CD4-positive, alpha-beta T cell treated with Interleukin-10 for 1 hour (primary cell): ENCODE measurements at regions not wholly inside any gene's neighbourhood (a gene's known extent, or its start where the extent isn't known, plus 50 kb on each side); places are given as distances from the start of the nearest gene placed in this dataset.
"Not testable (repeated sequence)": the region's sequence is repeated elsewhere in the genome, so short reads cannot be mapped to it uniquely, and the experiment has no call there.

Experiments
- DNase-seq: peaks from one replicate; pipeline ENCODE4 v3.0.0-alpha.2; 2020

DNA sequence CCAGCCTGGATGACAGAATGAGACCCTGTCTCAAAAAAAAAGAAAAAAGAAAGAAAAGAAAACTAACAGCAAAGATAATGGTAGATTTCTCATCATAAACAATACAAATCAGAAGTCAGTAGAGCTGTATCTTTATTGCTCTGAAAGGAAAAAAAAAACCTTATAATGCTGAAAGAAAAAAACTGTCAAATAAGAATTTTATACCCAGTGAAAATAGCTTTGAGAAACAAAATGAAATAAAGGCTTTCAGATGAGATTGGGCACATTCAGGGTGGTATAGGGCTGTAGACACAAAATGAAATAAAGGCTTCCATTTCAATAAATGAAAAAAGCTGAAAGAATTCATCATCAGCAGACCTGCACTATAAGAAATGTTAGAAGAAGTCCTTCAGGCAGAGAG lies 105.0 kb upstream of the FOXN3 start:
- DNase-seq, result no peak

DNA sequence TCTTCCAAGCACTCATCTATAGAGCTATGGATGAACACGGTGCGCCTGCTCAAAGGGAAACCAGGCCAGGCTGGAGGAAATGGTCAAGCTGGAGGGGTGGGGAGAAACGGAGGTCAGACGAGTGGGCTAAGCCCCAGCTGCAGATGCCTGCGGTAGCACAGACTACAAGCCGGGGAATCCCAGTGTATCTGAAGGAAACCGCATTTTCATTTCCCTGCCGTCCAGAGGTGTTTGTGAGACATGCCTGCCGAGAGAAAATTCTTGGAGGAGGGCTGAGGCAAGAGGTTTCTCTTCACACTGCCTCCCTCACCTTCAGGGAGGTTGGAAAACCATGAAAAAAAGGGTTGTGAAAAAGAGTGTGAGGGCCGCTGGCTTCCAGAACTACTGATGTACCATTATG lies 102.0 kb upstream of the FOXN3 start:
- DNase-seq, result no peak

DNA sequence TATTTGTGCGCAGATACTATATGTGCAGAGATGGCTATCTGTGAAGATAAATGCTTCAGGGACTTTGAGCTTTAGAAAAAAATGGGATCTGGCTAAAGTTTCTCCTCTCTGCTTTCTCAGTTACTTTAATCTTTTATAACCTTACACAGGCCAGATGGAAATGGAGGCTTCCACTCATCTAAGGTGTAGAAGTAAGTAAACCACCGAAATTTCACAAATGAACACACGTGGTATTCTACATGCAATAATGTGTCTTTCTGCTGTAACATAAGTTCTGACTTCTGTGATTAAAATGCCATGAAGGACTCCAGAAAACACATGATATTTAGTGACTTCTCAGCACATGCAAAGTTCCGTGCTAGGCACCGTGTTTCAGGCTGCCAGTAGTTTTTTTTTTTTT lies 99.1 kb upstream of the FOXN3 start:
- DNase-seq, result no peak

DNA sequence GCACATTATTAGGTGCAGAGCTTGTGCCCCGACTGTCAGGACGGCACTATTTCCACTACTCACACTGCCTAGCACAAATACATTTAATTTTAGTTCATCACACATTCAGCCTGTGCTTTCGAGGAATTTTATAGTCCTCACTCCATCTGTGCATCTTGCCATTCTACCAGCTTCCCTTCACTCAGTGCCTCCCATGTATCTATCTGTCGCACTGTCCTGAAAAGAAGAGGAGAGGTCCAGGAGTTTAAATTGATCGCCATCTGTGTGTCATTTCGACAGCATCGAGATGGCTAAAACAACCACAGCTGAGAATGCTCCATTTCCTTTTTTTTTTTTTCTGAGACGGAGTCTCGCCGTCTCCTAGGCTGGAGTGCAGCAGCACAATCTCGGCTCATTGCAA lies 97.6 kb upstream of the FOXN3 start:
- no peak for DNase-seq

DNA sequence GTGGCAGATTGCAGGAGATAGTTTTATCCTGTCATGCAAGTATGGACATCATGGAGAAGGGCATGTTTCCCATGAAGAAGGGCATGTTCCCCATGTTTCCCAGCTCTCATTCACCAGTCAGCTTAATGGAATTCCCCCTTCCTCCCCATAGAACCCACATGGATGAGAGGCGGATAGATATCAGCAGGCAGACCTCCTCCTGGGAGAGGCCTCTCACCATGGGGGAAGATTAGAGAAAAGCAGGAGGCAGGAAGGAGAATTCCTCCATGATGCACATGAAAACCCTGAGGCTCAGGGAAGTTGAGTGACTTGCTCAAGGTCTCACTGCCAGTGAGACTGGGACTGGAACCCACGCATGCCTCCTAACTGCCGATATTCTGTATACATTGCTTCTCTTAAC lies 92.9 kb upstream of the FOXN3 start:
- DNase-seq, result no peak

DNA sequence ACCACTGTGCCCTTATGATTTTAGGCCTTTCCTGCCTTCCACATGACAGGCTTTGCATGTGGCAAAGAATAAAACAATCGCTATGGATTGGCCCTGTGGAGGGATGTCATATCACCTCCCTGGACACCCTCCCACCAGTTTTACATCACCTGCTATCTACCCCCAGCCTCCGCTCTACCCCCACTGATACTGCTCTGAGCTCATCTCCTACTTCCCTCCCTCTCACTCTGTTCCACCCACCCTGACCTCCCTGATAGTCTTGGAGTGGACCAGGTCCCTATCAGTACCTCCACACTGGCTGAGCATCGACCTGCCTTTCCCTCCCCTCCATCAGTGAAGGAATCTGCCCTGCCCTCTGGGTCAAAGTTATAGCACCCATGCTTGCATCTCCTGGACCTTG lies 91.8 kb upstream of the FOXN3 start:
- no peak for DNase-seq

DNA sequence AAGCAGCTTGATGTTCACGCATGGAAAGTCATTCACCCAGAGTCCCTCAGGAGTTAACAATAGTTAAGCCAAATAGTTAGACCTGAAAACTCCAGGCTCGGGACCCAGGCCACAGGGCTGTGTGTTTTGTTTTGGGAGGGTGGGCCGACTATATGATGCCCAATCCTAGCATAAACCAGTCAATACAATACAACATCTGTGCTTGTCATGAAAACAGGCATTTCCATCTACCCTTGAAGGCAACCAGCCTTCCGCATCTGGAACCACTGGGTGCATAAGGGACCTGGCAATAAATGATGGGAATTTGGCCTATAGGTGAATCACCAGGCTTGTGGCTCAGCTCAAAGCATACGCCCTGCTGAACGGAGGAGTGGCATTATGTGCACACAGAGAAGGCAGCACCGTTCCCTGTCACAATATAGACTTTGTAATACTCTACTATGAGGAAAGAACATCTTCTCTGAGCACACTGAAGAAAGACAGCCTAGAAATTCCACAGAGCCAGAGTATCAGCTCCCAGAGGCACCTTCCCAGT lies 91.0 kb upstream of the FOXN3 start:
- DNase-seq, result no peak

DNA sequence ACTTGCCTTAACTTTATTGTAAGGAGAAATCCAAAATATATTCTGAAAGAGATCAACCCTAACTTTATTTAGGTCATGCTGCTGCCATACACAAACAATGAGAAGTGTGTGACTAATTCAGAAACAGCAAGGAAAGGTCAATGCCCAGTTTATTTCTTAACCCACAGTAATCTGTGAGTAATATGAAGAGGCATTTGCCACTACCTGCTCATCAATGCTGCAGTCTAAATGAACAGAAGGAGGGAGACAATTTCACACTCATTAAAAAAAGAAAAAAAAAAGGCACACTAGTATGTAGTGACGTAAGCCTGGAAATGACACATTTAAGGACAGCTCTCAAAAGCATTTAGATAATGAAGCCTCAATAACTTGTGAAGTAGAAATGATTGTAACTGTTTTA lies 90.5 kb upstream of the FOXN3 start:
- DNase-seq, result no peak

DNA sequence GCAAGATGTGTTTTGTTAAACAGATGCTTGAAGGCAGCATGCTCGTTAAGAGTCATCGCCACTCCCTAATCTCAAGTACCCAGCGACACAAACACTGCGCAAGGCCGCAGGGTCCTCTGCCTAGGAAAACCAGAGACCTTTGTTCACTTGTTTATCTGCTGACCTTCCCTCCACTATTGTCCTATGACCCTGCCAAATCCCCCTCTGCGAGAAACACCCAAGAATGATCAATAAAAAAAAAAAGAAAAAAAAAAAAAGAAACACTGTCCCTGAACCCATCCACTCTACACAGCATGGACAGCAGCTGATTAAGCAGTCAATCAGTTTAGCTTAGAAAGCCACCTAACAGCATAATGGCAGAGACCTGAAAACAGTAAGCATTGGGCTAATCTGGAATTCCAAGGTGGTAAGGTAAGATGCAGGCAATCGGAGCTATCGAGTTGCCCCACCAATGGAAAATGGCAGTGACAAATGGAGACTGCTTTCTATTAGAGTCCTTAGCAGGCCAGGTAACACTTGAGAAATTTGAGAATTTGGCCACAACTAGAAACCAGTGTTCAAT lies 89.9 kb upstream of the FOXN3 start:
- not testable (repeated sequence) for DNase-seq

DNA sequence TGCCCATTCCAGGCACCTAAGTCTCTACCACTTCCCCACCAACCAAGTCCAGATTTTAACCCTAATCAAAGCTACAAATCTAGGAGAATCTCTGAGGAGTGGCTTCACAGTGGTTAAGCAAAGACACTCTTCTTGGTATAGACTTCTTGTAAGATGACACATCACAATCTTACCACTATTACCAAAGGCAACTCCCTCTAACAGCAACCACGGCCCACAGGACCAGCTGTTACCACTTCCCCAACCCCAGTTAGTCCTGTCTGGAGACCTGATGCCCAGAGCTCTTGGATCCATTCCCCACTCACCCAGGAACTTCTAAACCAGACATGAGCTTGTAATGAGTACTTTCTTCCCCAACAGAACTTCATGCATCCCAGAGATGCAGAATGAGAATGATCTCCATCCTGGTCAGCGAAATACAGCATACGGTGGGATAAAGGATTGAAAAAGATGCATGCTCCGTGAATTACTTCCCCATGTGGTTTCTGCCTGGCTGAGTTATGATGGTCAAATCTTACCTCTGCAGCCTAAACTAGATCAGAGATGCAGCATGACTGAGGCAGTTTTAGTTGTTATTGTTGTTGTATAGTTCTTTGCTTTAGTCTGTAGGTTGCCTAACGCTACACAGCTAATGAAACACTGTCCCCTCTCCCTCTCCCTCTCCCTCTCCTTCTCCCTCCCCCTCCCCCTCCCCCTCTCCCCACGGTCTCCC lies 87.7 kb upstream of the FOXN3 start:
- peak; percentile 16 for DNase-seq

DNA sequence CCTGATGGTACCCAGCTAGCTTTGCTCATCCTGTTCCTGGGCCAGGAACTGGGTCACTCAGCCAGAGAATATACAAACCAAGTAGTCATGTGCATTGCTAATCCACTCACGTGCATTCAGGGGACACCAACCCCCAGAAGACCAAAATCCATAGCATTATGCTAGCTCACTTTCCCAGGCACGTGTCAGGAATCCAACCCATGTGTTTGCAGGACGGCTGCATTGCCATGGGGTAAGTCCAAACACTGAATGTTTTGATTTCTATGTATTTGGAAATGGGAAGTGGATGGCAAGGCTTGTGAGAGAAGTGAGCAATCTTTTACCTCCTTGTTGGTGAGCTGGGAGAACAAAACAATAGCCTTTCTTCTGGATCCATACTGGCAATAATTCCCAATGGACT lies 87.1 kb upstream of the FOXN3 start:
- DNase-seq, result no peak

DNA sequence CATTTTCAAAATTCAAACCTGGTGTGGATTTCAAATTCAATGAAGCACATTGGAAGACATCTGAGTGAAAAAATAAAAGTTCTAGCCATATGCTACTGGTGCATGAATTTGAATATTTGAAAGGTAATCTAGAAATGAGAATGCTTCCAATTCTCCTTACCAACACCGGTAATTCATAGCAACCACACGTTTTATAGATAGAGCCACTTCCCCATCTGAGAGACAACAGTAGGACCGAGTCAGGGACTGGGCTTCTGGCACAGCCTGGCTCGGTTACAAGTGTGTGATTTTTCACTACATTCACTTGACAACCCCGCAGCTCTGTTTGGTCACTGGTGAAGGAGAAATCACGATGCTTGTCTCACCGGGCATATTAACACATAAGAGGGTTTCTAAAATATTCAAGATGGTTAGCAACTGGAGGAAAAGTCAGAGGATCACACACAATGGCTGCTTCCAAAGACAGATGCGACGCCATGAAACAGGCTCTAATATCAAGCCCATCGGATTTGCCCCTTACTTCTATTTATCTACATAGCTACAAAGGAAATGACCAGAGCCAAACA lies 86.5 kb upstream of the FOXN3 start:
- no peak for DNase-seq

DNA sequence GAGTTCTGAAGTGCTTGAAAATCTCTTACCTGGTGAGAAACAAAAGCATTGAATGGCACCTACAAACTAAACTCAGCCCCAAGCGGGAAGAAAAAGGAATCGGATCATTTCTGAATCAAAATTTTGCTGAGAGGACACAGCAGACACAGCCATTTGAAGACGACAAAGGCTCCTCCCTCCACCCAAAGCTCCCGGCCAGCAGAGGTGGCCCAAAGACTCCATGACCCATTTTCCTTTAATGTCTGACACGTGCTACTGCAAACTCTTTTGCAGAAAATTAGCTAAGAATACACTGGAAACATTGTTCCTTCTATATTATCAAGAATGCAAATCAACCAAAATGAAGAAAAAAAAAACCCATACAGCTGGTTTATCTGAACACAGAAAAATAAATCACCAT lies 85.9 kb upstream of the FOXN3 start:
- DNase-seq, result no peak

DNA sequence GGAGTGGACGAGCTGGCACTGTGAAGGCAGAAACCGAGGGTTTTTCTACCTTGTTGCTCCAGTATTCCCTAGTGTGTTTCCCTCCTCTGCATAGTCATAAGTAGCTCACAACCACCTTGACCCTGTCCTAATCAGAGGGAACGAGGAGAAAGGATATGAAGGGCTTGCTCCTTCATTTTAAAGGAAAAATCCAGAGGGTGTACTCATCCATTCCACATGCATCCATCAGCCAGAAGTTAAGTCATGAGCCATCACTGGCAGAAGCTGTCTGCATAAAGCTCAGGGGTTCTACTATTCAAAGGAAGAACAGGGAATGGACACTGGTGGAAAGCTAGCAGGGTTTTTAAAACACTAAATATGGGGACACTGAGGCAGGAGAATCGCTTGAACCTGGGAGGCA lies 84.3 kb upstream of the FOXN3 start:
- DNase-seq, result no peak

DNA sequence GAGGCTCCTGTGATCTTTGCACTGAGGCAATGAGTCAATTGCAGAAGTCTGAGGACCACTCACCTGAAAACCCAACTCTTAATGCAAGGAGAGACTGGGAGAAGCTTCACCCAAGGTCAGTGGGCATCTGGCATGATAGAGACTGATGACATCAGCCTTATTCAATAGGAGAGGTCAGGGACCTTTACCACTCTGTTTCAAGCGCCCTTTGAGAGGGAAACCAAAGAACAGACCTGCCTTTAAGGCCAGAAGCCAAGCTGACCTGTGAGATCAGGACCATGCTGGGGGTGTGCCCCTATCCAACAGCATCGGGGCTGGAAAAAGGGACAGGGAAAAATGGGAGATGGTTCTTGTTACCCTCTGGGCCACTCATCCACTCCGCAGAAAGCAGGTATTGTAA lies 83.3 kb upstream of the FOXN3 start:
- no peak for DNase-seq

DNA sequence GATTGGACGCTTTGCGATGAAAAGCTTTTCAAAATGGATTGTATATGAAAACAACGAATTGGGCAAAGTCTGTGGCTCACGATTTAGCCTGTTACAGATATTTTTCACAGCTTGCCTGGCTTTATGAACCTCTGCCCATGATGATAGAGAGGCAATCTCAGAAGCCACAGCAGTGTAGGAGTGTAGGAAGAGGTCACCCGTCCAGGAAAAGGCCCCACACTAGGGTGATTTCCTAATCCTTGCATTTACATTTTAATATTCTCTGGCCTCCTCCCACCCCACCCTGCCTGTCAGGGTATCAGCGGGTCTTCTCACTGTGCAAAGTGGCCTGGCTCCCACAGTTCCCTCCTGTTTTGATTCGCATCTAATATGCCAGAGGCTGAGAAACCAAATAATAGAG lies 81.8 kb upstream of the FOXN3 start:
- no peak for DNase-seq

DNA sequence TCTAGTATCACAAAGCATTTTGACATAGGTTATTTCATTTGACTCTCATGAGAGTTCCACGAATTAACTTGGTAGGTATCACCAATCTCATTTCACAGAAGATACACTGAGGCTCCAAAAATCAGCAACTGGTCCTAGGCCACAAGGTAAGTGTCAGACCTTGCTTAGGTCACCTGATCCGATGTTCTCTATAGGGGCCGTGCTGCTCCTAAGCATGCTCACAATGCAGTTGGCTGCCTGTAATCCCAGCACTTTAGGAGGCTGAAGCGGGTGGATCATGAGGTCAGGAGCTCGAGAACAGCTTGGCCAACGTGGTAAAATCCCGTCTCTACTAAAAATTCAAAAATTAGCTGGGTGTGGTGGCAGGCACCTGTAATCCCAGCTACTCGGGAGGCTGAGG lies 78.7 kb upstream of the FOXN3 start:
- no peak for DNase-seq

DNA sequence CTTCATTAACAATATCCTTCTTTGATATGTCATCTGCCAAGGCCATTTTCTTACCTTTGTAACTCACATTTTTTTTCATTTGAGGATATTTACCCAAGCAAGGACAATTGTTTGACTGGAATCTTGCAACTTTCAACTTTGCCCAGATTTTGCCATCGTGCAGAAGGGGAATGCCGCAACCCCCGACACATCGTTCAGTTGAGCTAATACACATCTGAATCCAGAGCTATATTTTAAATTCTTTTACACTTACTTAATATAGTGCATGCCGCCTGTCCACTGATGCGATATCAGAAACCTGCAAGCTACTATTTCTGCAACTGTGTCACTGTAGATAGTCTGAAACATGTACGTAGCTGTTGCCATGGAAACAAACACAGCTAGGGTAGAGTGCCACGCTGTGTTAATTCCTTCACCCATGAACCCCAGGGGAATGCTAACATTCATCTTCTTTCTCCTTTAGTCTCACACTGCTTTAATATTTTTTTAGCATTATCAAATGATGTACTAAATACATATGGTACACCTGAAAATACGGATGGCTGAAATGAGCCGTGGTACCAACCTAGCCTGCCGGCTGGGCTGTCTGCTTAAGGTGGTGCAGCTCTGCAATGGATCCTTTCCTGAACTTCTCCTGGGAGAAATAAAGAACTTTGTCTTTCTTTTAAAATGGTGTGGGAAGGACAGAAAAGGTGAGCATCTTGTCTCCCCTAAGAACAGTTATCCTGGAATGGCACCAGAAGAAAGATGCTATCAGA lies 77.0 kb upstream of the FOXN3 start:
- no peak for DNase-seq

DNA sequence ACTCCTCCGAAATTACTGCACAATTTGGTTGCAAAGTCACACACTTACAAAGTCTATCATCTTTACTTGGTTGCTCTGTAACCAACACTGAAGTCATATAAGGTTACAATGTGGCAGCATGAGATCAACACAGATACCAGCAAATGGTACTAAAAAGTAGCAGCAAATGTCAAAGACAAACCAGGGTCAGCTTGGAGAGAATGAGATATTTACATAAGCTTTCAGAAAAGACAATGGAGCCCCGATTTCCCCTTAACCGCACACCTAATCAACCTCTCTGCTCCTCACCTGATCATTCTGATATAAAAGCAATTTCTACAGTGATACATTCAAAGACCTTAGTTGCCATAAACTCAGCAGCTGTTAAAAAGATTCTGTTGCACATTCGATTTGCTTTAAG lies 76.4 kb upstream of the FOXN3 start:
- DNase-seq, result no peak

DNA sequence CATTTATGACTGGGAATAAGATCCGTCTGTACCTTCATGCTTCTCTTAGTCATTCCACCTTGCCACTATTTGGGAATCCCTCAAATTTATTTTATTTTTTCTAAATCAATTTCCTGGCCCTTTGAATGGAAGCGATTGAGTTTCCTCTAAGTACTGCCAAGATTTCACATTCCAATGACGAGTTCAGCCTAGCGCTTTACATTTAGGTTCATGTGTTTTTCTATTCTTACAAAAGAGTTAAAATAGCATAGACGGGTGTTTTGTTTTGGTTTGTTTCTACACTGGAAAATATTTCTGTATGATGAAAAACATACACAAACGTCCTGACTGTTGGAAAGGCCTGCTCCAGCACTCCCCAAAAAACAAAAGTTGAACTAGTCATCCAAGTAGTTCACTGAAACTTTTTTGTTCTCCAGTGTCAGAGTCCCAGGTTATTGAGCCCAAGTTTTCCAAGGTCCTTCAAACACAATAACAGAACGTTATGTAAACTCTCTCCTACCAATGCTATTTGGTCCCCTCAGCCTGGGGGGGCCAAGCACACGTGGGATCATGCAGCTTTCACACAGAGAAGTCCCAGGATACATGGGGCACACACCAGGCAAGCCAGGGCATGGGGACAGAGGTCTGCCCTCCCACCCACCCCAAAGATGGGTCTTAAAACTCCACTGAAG lies 74.8 kb upstream of the FOXN3 start:
- DNase-seq, result no peak

DNA sequence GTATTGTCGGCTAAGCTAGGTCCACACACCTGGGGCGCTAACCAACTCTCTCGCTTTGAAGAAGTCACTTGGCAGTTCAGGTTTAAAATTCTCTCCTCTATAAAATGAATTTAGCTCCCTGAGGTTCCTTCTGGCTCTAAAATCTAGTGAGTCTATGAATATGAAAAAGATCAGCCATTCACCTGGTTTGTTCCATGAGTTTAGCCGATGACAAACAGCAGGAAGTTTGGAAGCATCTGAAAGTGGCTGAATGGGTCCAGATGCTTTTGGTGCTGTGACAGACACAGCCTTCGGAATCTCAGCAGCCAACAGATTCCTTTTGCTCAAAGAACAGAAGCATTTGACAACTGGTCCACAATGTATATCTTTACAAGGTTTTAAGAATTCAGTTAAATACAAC lies 73.4 kb upstream of the FOXN3 start:
- no peak for DNase-seq

DNA sequence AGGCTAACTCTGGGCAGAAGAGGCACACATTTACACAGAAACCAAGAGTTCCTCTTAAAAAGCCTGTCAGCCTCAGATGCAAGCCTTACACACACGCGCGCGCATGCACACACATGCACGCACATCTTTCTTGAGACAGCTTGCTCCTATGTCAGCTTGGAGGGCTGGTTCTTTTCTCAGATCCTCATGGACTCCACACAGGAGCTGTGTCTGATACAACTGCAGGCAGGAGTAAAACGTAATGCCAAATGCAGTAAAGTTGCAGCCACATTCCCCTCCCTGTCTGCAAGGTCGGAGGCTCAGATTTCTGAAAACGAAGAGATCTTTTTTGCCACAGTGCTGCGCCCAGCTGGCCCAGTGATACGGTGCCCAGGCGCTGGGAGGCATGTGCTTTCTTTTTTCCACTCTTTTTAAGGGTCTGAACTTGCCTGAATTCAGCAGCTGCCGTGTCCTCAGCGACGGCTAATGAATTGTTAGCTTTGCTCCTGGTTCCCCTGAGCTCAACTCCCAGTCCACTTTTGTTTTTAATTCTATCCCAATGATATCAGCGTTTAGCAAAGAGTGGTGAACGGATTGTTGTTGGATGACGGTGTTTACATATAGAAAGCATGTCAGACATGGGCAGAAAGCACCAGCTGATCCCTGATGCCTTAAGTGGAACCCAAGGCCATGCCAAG lies 72.9 kb upstream of the FOXN3 start:
- no peak for DNase-seq

DNA sequence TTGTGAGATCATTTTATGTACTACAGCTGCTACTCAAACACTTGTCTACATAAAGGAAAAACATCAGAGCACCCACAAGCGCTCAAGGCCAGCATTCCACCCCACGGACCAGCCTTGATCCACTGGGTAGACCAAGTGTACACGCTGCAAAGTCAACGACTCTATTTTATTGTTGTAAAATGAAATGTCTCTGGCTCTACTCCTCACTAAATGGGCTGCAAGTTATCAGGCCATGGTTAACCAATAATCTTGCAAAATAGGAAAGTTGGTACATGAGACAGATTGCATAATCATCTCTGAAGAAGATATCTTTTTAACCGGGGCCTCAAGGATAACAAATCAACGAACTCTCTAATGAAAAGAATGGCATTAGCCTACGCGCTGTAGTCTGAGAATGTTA lies 69.9 kb upstream of the FOXN3 start:
- no peak for DNase-seq
